Hematopoietic multipotent progenitor cell treated with erythropoietin and hydrocortisone succinate and interleukin-3 and kit ligand, for 6 days (in vitro differentiated cells): ENCODE measurements at regions not wholly inside any gene's neighbourhood (a gene's known extent, or its start where the extent isn't known, plus 50 kb on each side); places are given as distances from the start of the nearest gene placed in this dataset.
A peak's percentile ranks its signal among the peaks of the same experiment; 100 is the strongest.

ENCODE experiments used
- DNase-seq: peaks from one replicate; pipeline ENCODE4 v3.0.0-alpha.2; 2015

- no peak for DNase-seq
Measured at GRCh38 chr9:109549386-109549785, 51.3 kb upstream of the PTPN3 start.

DNA sequence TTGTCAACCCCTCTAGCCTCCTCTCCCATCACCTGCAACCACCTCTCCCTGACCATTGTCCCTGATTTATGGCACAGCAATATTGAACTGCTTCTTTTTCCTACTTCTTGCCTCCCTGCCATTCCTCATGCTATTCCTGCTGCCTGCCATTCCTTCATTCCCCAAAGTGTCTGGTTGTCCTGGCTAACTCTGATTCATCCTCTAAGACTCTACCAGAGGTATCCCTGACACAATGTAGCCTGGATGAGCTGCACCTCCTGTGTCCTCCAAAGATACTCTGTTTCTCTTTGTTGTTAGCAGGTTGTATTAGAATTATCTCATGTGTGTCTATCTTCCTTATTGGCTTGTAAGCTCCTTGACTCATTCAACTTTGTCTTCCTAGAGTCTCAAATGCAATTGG lies 53.5 kb upstream of the PTPN3 start:
- no peak for DNase-seq

GRCh38 chr9:109555215-109555614 lies 57.1 kb upstream of the PTPN3 start:
- no peak for DNase-seq

GRCh38 chr9:109556061-109556460 lies 58.0 kb upstream of the PTPN3 start:
- DNase-seq, result no peak

DNA sequence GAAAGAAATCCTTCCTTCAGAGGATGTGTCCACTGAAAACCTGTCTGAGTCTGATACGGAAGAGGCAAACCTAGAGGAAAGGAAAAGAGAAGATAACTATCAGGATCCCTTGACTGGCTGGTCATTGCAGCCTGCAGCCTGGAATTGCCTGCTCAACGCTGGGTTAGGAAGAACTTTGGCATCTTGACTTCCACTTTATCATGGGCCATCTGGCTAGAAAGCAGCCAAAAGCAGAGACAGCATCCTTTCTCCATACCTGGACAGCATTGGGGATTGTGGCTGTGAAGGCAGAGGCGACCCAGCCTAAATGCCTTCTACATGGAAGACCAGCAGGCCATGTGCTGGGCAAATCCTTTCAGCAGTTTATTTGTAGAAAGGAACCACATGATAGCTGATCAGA lies 58.7 kb upstream of the PTPN3 start:
- DNase-seq, result no peak

GRCh38 chr9:109557481-109557880 lies 59.4 kb upstream of the PTPN3 start:
- DNase-seq, result no peak

- no peak for DNase-seq
Measured at GRCh38 chr9:109558718-109559151, 60.6 kb upstream of the PTPN3 start.

DNA sequence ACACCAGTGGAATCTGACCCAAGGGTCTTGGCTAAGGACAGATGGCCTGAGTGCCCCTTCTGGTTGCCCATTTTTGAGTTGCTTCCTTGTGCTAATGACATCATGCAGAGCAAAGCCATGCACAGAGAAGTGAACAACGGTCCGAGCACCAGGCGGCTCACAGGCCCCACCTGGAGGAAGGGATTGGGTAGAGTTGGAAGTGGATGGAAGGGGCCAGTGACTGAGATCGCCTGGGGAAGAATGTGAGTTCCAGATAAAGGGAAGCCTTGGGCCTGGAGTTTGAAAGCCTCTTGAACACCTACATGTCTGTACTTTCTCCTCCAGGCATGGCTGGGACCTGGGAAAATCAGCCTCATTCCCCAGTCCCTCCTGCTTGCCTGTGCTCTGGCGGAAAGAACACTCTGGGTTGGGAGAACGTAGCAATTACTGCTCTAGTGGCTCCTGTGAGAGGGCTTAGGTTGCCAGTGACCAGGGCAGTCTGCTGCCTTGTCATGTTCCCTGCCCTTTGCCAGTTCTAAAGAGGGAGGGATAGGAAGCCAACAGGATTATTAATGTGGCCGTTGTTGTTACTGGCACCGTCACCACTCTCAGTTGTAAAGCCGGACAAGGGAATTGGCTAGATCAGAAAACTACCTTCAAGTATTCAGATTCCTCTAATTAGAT lies 62.5 kb upstream of the PTPN3 start:
- peak; percentile 5 for DNase-seq

GRCh38 chr9:109561137-109561536 lies 63.0 kb upstream of the PTPN3 start:
- DNase-seq, result no peak

GRCh38 chr9:109568089-109568488 lies 70.0 kb upstream of the PTPN3 start:
- DNase-seq, result no peak

- DNase-seq, result no peak
Measured at GRCh38 chr9:109568568-109569210, 70.6 kb upstream of the PTPN3 start.

- DNase-seq, result peak; percentile 80
Measured at GRCh38 chr9:109574061-109574882, 76.2 kb upstream of the PTPN3 start.

- DNase-seq, result no peak
Measured at GRCh38 chr9:109576762-109577161, 78.7 kb upstream of the PTPN3 start.

DNA sequence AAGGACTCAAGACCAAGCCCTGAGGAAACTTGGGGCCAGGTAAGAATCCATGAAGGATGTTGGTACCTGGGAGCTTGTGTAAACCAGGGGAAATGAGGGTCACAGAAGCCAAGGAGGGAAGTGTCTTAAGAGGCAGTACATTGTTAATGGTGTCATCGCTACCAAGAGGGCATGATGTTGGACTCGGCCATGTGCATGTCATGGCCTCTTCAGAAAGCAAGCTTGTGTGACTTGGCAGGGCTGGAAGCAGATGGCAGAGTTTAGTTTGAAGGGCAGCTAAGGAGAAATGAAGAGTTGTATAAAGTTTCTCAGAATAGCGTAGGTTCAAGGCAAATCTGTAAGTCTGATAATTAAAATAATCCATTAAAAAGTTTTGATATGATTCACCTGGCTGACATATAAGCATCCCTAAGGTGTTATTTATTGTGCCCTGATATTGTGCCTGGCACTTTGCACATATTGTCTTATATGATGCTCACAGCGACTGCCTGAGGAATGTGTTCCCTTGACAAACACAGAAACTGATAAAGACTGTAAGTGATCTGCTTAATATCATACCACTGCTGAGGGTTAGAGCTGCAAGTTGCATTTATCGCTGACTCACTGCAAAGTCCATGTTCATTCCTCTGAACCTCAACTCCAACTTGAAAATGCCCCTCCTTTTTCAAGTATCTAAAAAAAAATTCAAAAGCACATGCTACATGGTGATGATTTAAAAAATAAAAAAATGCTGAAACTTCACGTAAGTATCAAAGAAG lies 81.3 kb upstream of the PTPN3 start:
- DNase-seq, result no peak

- no peak for DNase-seq
Measured at GRCh38 chr9:109582386-109582785, 84.3 kb upstream of the PTPN3 start.

DNA sequence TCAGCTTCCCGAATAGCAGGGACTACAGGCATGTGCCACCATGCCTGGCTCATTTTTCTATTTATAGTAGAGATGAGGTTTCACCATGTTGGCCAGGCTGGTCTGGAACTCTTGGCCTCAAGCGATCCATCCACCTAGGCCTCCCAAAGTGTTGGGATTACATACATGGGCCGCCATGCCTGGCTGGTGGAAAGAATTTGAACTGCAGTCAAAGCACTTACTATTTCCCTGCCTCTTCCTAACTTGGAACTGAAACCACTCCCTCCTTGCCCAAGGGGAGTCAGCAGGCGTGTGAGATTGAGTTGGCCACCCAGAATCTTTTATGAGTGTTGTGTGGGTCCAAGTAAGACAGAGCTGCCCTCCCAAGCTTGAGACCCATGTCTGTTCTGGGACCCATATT lies 86.1 kb upstream of the PTPN3 start:
- DNase-seq, result no peak

GRCh38 chr9:109585796-109586195 lies 87.7 kb upstream of the PTPN3 start:
- DNase-seq, result no peak

GRCh38 chr9:109586993-109587392 lies 88.9 kb upstream of the PTPN3 start:
- no peak for DNase-seq

GRCh38 chr9:109588415-109588814 lies 90.3 kb upstream of the PTPN3 start:
- no peak for DNase-seq

- DNase-seq, result peak; percentile 9
Measured at GRCh38 chr9:109590966-109591365, 92.9 kb upstream of the PTPN3 start.

GRCh38 chr9:109591691-109592090 lies 93.6 kb upstream of the PTPN3 start:
- DNase-seq, result no peak

DNA sequence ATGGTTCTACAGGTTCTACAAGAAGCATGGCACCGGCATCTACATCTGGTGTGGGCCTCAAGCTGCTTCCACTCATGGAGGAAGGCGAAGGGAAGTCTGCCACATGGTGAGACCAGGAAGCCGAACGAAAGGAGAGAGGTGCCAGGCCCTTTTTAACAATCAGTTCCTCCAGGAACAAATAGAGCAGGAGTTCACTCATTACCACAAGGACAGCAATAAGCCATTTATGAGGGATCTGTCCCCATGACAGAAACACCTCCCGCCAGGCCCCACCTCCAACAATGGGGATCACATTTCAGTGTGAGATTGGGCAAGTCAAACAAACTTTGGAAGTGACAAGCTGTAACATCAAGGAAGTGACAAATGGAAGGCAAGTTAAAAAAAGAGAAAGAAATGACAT lies 95.5 kb upstream of the PTPN3 start:
- DNase-seq, result no peak

- peak; percentile 11 for DNase-seq
Measured at GRCh38 chr9:109597496-109597895, 99.4 kb upstream of the PTPN3 start.
